H1 (cell line): ENCODE measurements at regions not wholly inside any gene's neighbourhood (a gene's known extent, or its start where the extent isn't known, plus 50 kb on each side); places are given as distances from the start of the nearest gene placed in this dataset.

Experiments
- CTCF ChIA-PET: fragments of 300-600 bp; sonication (Branson Sonifier 250); formaldehyde crosslinking; loops from one replicate; lab custom pipeline; 2021; ENCODE audit not compliant: partially characterized antibody; lab: Charles Lee
- POLR2A ChIA-PET: fragments of 300-600 bp; sonication (Branson Sonifier 250); formaldehyde crosslinking; loops from one replicate; lab custom pipeline; 2021; ENCODE audit warnings: inconsistent platforms; ENCODE audit not compliant: partially characterized antibody; lab: Charles Lee
- DNase-seq, 2 experiments: peaks; one replicate each; pipeline versions ENCODE4 v3.0.0 to v3.0.0-alpha.2; 2010 to 2022; ENCODE audit warnings: low spot score in 2 of 2, low read depth in 1 of 2, mixed read lengths in 1 of 2
- FAIRE-seq: peaks from 2 replicates; lab custom pipeline; 2011; peaks lifted over from hg19 to GRCh38; lab: Jason Lieb, UNC
- H2AFZ ChIP-seq: 2 replicates; pipeline ENCODE4 v1.8.1; 2012; ENCODE audit warnings: low read length, inconsistent platforms
- H2AK5ac ChIP-seq: 2 replicates; pipeline ENCODE4 v1.6.1; 2013; ENCODE audit warnings: low read depth, low read length
- H2BK120ac ChIP-seq: replicated peaks from 2 replicates; pipeline ENCODE3; 2013; ENCODE audit warnings: low read depth, low read length, inconsistent platforms
- H2BK12ac ChIP-seq: 2 replicates; pipeline ENCODE4 v1.6.1; 2013; ENCODE audit warnings: low read depth, low read length
- H2BK15ac ChIP-seq: 2 replicates; pipeline ENCODE4 v1.6.1; 2013; ENCODE audit warnings: low read length
- H2BK20ac ChIP-seq: 2 replicates; pipeline ENCODE4 v1.6.1; 2013; ENCODE audit warnings: low read length
- H2BK5ac ChIP-seq: 2 replicates; pipeline ENCODE4 v1.6.1; 2013; ENCODE audit warnings: low read depth, low read length
- H3K14ac ChIP-seq: 2 replicates; pipeline ENCODE4 v1.6.1; 2013; ENCODE audit warnings: inconsistent platforms; ENCODE audit not compliant: insufficient read length
- H3K18ac ChIP-seq: 2 replicates; pipeline ENCODE4 v1.6.1; 2013; ENCODE audit warnings: low read length; ENCODE audit errors: extremely low read depth
- H3K23ac ChIP-seq: 2 replicates; pipeline ENCODE4 v1.6.1; 2013; ENCODE audit warnings: inconsistent platforms; ENCODE audit not compliant: insufficient read length
- H3K23me2 ChIP-seq: 2 replicates; pipeline ENCODE4 v1.6.1; 2013; ENCODE audit warnings: low read depth, low read length
- H3K27ac ChIP-seq: 2 replicates; pipeline ENCODE4 v1.6.1; 2011; ENCODE audit warnings: low read depth, low read length, inconsistent platforms
- H3K27me3 ChIP-seq, 4 experiments: replicated peaks in 1 of 4; 1 replicate in 1 of 4; 2 replicates in 3 of 4; pipeline versions ENCODE4 v1.6.1 to v1.8.1; 2011 to 2013; ENCODE audit warnings: low read length in 3 of 4, mild to moderate bottlenecking in 3 of 4, inconsistent platforms in 2 of 4, mixed read lengths in 2 of 4, moderate library complexity in 1 of 4; ENCODE audit not compliant: control insufficient read depth in 3 of 4, insufficient read depth in 3 of 4; ENCODE audit errors: extremely low read depth in 1 of 4
- H3K36me3 ChIP-seq, 4 experiments: 2 replicates each; pipeline versions ENCODE4 v1.6.1 to v1.8.1; 2011 to 2013; ENCODE audit warnings: mild to moderate bottlenecking in 4 of 4, low read length in 3 of 4, moderate library complexity in 2 of 4, control low read depth in 1 of 4, inconsistent platforms in 1 of 4; ENCODE audit not compliant: insufficient read depth in 4 of 4, control insufficient read depth in 2 of 4
- H3K4ac ChIP-seq: replicated peaks from 2 replicates; pipeline ENCODE3; 2013; ENCODE audit warnings: low read length, low read depth, mixed read lengths, inconsistent platforms; ENCODE audit not compliant: insufficient read length
- H3K4me1 ChIP-seq, 4 experiments: replicated peaks in 1 of 4; 1 replicate in 1 of 4; 2 replicates in 3 of 4; pipeline versions ENCODE4 v1.6.1 to v1.8.1; 2011 to 2013; ENCODE audit warnings: low read length in 3 of 4, inconsistent platforms in 2 of 4, mixed read lengths in 1 of 4; ENCODE audit not compliant: insufficient read depth in 4 of 4, control insufficient read depth in 3 of 4
- H3K4me2 ChIP-seq, 2 experiments: 2 replicates each; pipeline versions ENCODE4 v1.6.1 to v1.8.1; 2011 to 2013; ENCODE audit warnings: low read depth in 2 of 2, low read length in 2 of 2, control low read depth in 1 of 2, inconsistent platforms in 1 of 2, mild to moderate bottlenecking in 1 of 2; ENCODE audit not compliant: insufficient read depth in 1 of 2
- H3K4me3 ChIP-seq, 4 experiments: fragments of 200-600, 300-600 bp in 1 of 4; sonication (generic), shearing (Covaris generic), sonication (Bioruptor Twin) in 1 of 4; 2 replicates each; pipeline versions ENCODE4 v1.5.1 to v1.8.1; 2011 to 2016; ENCODE audit warnings: low read length in 4 of 4, low read depth in 3 of 4, control low read depth in 2 of 4, inconsistent platforms in 2 of 4, mild to moderate bottlenecking in 2 of 4, mixed read lengths in 1 of 4, moderate library complexity in 1 of 4; ENCODE audit not compliant: insufficient read depth in 2 of 4; ENCODE audit errors: extremely low read depth in 1 of 4
- H3K56ac ChIP-seq: replicated peaks from 2 replicates; pipeline ENCODE3; 2013; ENCODE audit warnings: low read depth, mild to moderate bottlenecking, mixed read lengths, low read length, inconsistent platforms; ENCODE audit not compliant: insufficient read length
- H3K79me1 ChIP-seq: 2 replicates; pipeline ENCODE4 v1.6.1; 2013; ENCODE audit warnings: low read depth, low read length, control low read depth
- H3K79me2 ChIP-seq, 2 experiments: 2 replicates each; pipeline versions ENCODE4 v1.6.1 to v1.8.1; 2012 to 2013; ENCODE audit warnings: low read length in 2 of 2, mild to moderate bottlenecking in 2 of 2, inconsistent platforms in 1 of 2; ENCODE audit not compliant: insufficient read depth in 2 of 2, control insufficient read depth in 1 of 2
- H3K9ac ChIP-seq, 4 experiments: replicated peaks in 1 of 4; 1 replicate in 1 of 4; 2 replicates in 3 of 4; pipeline versions ENCODE4 v1.6.1 to v1.8.1; 2011 to 2013; ENCODE audit warnings: low read depth in 3 of 4, low read length in 3 of 4, control low read depth in 2 of 4, mild to moderate bottlenecking in 2 of 4, moderate library complexity in 2 of 4, inconsistent platforms in 1 of 4; ENCODE audit errors: extremely low read depth in 1 of 4
- H3K9me3 ChIP-seq, 2 experiments: 2 replicates each; pipeline versions ENCODE4 v1.6.1 to v1.8.1; 2012 to 2013; ENCODE audit warnings: mild to moderate bottlenecking in 2 of 2, moderate library complexity in 2 of 2, control low read depth in 1 of 2, inconsistent platforms in 1 of 2, low read depth in 1 of 2, low read length in 1 of 2, mixed read lengths in 1 of 2; ENCODE audit not compliant: insufficient read depth in 2 of 2
- H4K20me1 ChIP-seq, 2 experiments: replicated peaks in 1 of 2; 2 replicates each; pipeline versions ENCODE3 to v1.8.1; 2011 to 2013; ENCODE audit warnings: inconsistent platforms in 2 of 2, low read length in 2 of 2, mild to moderate bottlenecking in 1 of 2; ENCODE audit not compliant: insufficient read depth in 2 of 2, control insufficient read depth in 1 of 2
- H4K5ac ChIP-seq: 2 replicates; pipeline ENCODE4 v1.6.1; 2013; ENCODE audit warnings: low read length, low read depth, mixed read lengths, inconsistent platforms; ENCODE audit not compliant: insufficient read length
- H4K8ac ChIP-seq: 2 replicates; pipeline ENCODE4 v1.8.0; 2013; ENCODE audit warnings: mild to moderate bottlenecking, moderate library complexity, low read length, inconsistent platforms; ENCODE audit not compliant: insufficient read depth; ENCODE audit errors: extremely low read depth
- H4K91ac ChIP-seq: replicated peaks from 2 replicates; pipeline ENCODE3; 2013; ENCODE audit warnings: low read length, mixed read lengths, inconsistent platforms; ENCODE audit not compliant: insufficient read length
- ATF2 ChIP-seq: IDR thresholded peaks from 2 replicates; pipeline ENCODE4 v1.6.1; 2012; ENCODE audit warnings: low read length, inconsistent platforms
- BCL11A ChIP-seq, 2 experiments: IDR thresholded peaks; one replicate each; pipeline ENCODE4 v1.6.1; 2011; ENCODE audit warnings: low read depth in 2 of 2, low read length in 2 of 2, mild to moderate bottlenecking in 2 of 2
- CTBP2 ChIP-seq: IDR thresholded peaks from 2 replicates; pipeline ENCODE4 v1.7.0; 2011; ENCODE audit warnings: borderline replicate concordance, mild to moderate bottlenecking, moderate library complexity, mixed read lengths, low read length; ENCODE audit not compliant: insufficient read depth, insufficient read length
- NRF1 ChIP-seq: IDR thresholded peaks from 2 replicates; pipeline ENCODE4 v1.6.1; 2011; ENCODE audit warnings: mild to moderate bottlenecking, low read depth, low read length, improper control_type of control experiment
- RAD21 ChIP-seq, 2 experiments: IDR thresholded peaks in 1 of 2; conservative IDR thresholded peaks in 1 of 2; 2 replicates each; pipeline ENCODE4 v1.6.1; 2011; ENCODE audit warnings: low read depth in 2 of 2, low read length in 2 of 2, improper control_type of control experiment in 1 of 2, inconsistent platforms in 1 of 2, mild to moderate bottlenecking in 1 of 2, moderate library complexity in 1 of 2
- SP1 ChIP-seq: IDR thresholded peaks from 2 replicates; pipeline ENCODE4 v1.6.1; 2011; ENCODE audit warnings: low read depth, low read length
- SRF ChIP-seq: IDR thresholded peaks from 2 replicates; pipeline ENCODE4 v1.6.1; 2011; ENCODE audit warnings: mild to moderate bottlenecking, low read depth, low read length, moderate library complexity
- TAF1 ChIP-seq: IDR thresholded peaks from 2 replicates; pipeline ENCODE4 v1.6.1; 2011; ENCODE audit warnings: mild to moderate bottlenecking, low read depth, low read length
- TEAD4 ChIP-seq: IDR thresholded peaks from 2 replicates; pipeline ENCODE4 v1.6.1; 2012; ENCODE audit warnings: low read depth, low read length, inconsistent platforms, mixed read lengths
- USF2 ChIP-seq: IDR thresholded peaks from 2 replicates; pipeline ENCODE4 v1.6.1; 2011; ENCODE audit warnings: low read length, improper control_type of control experiment
- WGBS, 2 experiments: shearing (Covaris generic) in 1 of 2; methylation state at CpG; one replicate each; pipeline versions ENCODE4 v1.1.6 to v1.1.7; 2013 to 2015; ENCODE audit warnings: low lambda C conversion rate in 2 of 2, mixed read lengths in 2 of 2, inconsistent platforms in 1 of 2, low coverage in 1 of 2, missing lambda C conversion rate in 1 of 2; ENCODE audit not compliant: insufficient replicate concordance in 2 of 2, insufficient coverage in 1 of 2, insufficient read length in 1 of 2; ENCODE audit errors: extremely low coverage in 1 of 2, missing lambda C conversion rate in 1 of 2; 5-methylcytosine and 5-hydroxymethylcytosine counted together

DNA sequence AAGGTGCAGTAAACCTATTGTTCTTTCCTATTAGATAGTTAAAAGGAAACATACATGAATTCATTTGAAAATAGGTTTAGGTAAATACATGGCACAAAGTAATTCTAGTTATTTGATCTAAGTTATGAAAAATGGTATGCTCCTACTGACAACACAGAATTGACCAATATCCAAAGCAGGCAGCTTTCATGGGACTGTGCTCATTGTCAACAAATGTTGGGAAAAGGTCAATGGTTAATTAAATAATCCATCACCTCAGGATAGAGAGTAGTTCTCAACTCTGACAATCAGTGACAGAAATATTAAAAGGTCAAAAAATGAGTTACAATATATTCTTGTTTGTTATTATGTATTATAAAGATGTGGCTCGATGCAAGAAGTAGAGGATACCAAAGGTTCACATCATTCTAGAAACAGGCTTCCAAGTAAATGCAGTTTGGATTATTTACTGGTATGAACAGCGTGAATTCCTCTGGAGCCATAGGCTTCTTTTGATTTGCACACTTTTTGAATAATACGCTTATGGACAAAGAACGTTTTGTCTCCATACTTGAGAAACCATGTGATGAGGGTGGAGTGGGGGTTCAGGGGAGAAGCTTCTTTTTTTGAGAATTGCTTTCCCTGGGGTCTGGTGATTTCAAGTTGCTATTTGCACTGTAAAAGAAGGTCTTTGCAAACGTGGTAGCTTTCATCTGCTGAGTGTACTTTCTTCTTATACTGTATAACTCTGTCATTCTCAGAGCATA lies 422.0 kb upstream of the ZEB2 start:
- H3K79me2 ChIP-seq = no peaks in the 10 kb centered on the region
- H3K14ac ChIP-seq = no peak overlapping the region
- H4K5ac ChIP-seq = no peak overlapping the region
- H3K4ac ChIP-seq = no peak overlapping the region
- ChIA-PET CTCF (no interaction called here), POLR2A (no interaction called here)
- no peak overlapping the region for H4K91ac ChIP-seq
- H3K79me1 ChIP-seq = no peaks in the 10 kb centered on the region
- no peak overlapping the region for H3K9ac ChIP-seq
- H3K23ac ChIP-seq = no peak overlapping the region
- H3K9me3 ChIP-seq = no peaks in the 10 kb centered on the region
- no peak overlapping the region for H2AFZ ChIP-seq
- H2BK20ac ChIP-seq = no peak overlapping the region
- no peak overlapping the region for H3K56ac ChIP-seq
- H3K36me3 ChIP-seq = no peaks in the 10 kb centered on the region
- no peak overlapping the region for H4K8ac ChIP-seq
- H3K4me1 ChIP-seq = no peaks in the 10 kb centered on the region
- DNase-seq = no peak
- H3K4me3 ChIP-seq = no peak overlapping the region
- H2BK120ac ChIP-seq = no peak overlapping the region
- WGBS, 2 experiments = 91% methylated on average over 5 of the region's 5 CpGs; no CpG with 5 or more reads in 1 of the 2 experiments
- no peak overlapping the region for H3K4me2 ChIP-seq
- no peaks in the 10 kb centered on the region for H3K23me2 ChIP-seq
- no peak overlapping the region for H3K18ac ChIP-seq
- H3K27me3 ChIP-seq = no peaks in the 10 kb centered on the region
- no peak for FAIRE-seq
- no peak overlapping the region for H2BK15ac ChIP-seq
- H2BK5ac ChIP-seq = no peak overlapping the region
- no peak overlapping the region for H2AK5ac ChIP-seq
- no peak overlapping the region for H3K27ac ChIP-seq
- no peaks in the 10 kb centered on the region for H4K20me1 ChIP-seq
- no peak overlapping the region for H2BK12ac ChIP-seq
- TF ChIP-seq TEAD4 = no peak
- no peak for TF ChIP-seq CTBP2
- TF ChIP-seq RAD21 (IDR thresholded peaks at IDR 0.05 in 1 of 2, conservative IDR thresholded peaks at IDR 0.05 in 1 of 2; ENCODE audit: low read depth in 2 of 2, low read length in 2 of 2) = no peak
- no peak for TF ChIP-seq TAF1
- TF ChIP-seq USF2 = no peak
- no peak for TF ChIP-seq ATF2
- TF ChIP-seq SP1 = no peak
- no peak for TF ChIP-seq SRF
- TF ChIP-seq NRF1 = no peak
- TF ChIP-seq BCL11A (IDR thresholded peaks at IDR 0.05; ENCODE audit: low read depth in 2 of 2, low read length in 2 of 2) = no peak
